A172 (cell line): ENCODE measurements at regions not wholly inside any gene's neighbourhood (a gene's known extent, or its start where the extent isn't known, plus 50 kb on each side); places are given as distances from the start of the nearest gene placed in this dataset.
A peak's percentile ranks its signal among the peaks of the same experiment; 100 is the strongest.

Experiments used
- DNase-seq: peaks from one replicate; pipeline ENCODE4 v3.0.0-alpha.2; 2015; ENCODE audit warnings: low spot score

DNA sequence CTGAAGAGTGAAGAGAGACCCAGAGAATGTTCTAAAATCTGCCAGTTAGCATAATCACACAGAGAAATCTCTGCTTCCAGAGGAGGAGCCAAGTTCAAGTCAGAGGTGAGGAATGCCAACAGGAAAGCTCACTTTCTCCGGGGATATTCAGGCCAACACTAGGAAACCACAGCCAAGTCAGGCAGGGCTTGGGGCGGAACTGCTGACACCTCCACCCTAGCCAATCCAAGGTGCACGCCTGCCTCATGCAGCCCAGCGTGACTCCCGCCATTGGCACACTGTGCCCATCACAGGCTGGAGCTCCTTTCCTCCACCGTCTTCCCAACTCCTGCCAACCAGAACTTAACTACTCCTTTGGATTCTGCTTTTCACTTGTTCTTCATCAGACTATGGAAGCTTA is 374.3 kb upstream of the CCDC196 start:
- DNase-seq = peak; percentile 3

GRCh38 chr14:66114071-66114470 is 372.1 kb upstream of the CCDC196 start:
- no peak for DNase-seq

GRCh38 chr14:66115740-66116502 is 370.2 kb upstream of the CCDC196 start:
- no peak for DNase-seq

DNA sequence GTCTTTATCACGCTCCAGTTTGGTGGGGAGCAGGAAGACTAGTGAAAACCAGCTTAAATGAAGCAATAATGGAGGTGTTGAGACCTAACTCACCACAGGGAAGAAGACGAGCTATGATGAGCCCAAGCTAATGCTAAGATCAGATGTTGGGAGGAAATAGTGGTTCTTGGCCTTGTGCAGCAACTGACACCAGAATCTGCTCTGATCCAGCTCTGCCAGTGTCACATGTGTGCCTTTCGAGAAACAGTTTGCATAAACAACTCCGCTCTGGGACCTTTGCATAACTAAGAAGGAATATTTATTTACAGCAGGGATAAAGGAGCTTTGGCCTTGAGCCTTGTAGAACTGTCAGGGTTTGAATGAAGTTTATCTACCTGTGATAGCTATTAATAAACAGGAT is 369.4 kb upstream of the CCDC196 start:
- DNase-seq = no peak

GRCh38 chr14:66117600-66117999 is 368.6 kb upstream of the CCDC196 start:
- DNase-seq = peak; percentile 66

DNA sequence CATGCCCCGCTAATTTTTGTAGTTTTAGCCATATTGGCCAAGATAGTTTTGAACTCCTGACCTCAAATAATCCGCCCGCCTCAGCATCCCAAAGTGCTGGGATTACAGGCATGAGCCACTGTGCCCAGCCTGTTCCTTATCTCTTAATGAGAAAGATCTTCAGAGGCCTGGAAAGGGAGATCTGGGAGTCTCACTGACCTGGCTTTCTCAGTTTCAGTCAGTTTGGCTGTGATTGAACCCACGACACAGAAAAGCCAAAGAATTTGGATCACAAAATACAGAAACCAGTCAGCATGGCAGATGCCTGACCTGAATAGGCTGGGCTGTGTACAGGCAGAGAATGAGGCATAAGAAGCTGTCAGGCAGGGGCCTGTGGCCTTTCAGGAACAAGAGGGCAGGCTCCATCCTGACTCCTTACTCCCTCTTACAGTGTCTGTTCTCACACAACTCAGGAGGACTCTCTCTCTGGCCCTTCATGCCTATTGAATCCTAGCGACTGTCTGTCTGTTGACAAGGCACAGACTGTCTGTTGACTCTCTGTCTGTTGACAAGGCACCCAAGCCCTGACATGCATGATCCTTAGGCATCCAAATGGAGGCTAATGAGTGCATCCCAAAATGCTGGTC is 366.5 kb upstream of the CCDC196 start:
- DNase-seq = no peak

DNA sequence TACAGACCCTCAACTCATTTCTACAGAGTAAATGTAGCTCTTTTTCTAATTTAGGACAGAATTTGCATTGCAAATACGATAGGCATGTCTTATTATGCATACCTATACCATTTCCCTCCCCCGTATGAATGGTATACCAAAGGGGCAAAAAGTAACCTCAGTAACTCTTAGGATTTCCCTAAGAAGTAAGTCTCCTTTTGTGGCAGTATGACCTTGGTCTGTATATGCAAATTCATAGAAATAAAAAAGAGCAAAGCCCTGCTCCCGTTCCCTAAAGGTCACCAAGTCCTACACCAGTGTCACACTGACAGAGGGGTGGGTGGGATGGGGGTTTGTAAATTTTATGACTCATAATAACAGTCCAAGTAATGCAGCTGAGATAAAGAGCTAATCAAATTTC is 365.8 kb upstream of the CCDC196 start:
- no peak for DNase-seq

GRCh38 chr14:66121859-66122258 is 364.3 kb upstream of the CCDC196 start:
- no peak for DNase-seq

- DNase-seq = no peak
These were observed 356.9 kb upstream of the CCDC196 start for GRCh38 chr14:66129224-66129623.

GRCh38 chr14:66131111-66131510 is 355.1 kb upstream of the CCDC196 start:
- DNase-seq = no peak

DNA sequence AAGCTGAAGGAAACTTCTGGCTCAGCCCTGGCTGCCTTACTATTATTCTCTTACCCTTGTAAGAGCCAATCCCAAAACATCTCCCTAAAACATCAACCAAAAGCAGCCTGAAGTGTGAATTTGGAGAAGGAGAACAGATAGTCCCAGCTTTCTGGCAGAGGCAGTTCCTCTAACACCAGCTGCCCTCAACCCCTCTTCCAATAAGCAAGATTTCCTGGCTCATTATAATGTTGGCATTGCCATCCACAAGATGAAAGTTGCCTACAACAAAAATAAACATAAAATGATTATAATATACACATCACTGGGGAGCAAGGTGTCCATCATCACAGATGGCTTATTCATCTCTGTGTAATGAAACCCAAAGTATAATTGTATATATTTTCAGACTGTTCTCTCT is 352.5 kb upstream of the CCDC196 start:
- no peak for DNase-seq

DNA sequence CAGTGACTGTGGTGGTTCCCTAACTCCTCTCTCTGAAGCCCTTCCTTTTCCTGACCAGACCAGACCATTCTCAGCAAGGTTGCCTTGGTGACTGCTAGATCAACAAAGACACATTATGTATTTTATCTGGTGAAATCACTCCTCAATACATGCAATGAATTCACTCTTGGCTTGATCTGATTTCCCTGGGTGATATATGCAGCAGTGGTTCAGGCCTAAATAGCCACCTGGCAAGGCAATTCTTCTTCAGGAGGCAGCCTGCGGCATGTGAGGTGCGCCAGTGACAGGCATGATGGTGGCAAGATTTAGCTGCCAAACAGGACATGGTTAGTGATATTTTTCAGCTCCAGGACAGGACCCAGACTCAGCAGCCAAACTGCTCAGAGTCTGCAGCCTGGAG is 350.3 kb upstream of the CCDC196 start:
- no peak for DNase-seq

GRCh38 chr14:66137081-66137480 is 349.1 kb upstream of the CCDC196 start:
- DNase-seq = no peak

DNA sequence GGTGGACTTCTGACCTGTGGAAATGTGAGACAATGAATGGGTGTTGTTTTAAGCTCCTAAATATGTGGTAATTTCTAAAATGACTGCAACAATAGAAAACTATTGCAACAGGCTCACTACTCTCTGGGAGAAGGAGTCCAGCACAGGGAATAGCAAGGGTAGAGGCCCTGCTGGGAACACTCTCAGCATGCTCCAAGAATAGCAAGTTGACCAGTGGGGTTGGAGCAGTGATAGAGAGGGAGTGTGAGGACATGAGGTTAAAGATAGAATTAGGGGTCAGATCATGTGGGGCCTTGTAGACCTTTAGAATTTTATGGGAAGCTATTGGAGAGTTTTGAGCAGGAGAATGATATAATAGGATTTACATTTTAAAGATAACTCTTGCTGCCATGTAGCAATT is 346.7 kb upstream of the CCDC196 start:
- no peak for DNase-seq

GRCh38 chr14:66140213-66140918 is 345.8 kb upstream of the CCDC196 start:
- DNase-seq = no peak

DNA sequence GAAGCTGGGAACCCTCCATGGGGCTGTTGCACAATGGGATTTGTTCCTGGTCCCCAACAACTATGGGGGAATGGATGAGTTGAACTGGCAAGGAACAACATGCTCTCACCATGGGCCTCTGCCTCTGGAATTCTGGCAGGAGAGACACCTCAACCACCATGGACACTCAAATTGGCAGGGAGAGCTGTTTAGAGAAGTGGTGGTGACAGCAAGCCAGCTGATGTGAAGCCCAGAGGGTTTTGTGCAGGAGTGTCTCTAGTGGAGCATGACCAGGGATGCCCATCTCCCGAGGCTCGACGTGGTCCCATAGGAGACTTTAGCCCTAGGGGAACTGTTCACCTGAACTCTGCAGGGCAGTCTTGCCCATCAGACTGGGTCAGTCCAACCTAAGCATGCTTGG is 345.2 kb upstream of the CCDC196 start:
- DNase-seq = no peak

- DNase-seq = no peak
These were observed 344.4 kb upstream of the CCDC196 start for GRCh38 chr14:66141733-66142132.

- DNase-seq = no peak
These were observed 342.6 kb upstream of the CCDC196 start for GRCh38 chr14:66143387-66144112.

DNA sequence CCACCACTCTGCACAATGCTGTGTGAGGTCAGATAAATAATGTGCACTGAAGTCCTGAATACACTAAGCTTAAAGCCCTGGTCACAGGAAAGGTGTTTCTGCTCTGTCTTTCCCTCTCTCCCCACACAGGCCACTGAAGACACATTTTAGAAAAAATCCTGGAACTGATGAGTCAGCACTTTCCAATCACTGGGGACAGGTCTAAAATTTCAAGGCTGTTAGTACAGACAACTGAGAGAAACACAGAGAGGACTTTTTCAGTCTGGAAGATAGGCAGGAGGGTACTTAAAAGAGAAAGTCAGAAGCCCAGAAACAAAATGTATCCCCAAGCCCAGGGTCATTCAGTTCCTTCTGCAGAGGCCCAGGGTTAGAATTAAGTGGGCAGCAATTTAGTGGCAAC is 333.9 kb upstream of the CCDC196 start:
- DNase-seq = no peak

DNA sequence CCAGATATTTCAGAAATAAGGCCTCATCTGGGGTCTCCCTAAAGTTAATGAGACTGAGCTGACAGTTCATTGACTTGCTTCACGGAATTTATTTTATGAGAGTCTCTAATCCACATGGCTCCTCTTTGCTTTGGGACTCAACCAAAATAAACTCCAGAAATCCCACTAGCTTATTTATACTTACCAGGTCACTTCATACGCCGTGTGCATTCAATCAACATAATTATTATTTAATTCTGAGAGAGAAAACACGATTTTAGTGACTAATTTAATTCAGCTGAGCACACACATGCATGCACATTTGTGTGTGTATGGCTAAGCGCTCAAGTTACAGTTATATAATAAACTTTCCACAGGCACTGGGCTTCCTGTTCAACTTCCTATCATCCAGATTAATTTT is 333.4 kb upstream of the CCDC196 start:
- no peak for DNase-seq

- no peak for DNase-seq
These were observed 323.1 kb upstream of the CCDC196 start for GRCh38 chr14:66163023-66163422.

DNA sequence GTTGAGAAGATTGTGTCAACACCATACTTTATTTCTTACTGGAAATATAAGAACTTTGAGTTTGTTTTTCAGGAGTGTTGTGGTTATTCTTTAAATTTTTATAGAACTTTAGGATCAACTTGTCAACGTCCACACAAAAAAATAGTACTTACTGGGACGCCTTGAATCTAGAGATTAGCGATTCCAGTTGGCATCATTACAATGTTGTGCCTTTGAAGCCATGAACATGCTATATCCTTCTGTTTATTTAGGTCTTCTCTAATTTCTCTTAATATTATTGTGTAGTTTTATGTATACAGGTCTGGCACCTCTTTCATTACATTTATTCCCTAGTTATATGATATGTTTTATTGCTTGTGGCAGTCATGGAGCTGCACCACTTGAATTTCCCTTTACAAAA is 320.8 kb upstream of the CCDC196 start:
- no peak for DNase-seq
